ENCODE measurements at regions not wholly inside any gene's neighbourhood (a gene's known extent, or its start where the extent isn't known, plus 50 kb on each side); places are given as distances from the start of the nearest gene placed in this dataset.

DNA sequence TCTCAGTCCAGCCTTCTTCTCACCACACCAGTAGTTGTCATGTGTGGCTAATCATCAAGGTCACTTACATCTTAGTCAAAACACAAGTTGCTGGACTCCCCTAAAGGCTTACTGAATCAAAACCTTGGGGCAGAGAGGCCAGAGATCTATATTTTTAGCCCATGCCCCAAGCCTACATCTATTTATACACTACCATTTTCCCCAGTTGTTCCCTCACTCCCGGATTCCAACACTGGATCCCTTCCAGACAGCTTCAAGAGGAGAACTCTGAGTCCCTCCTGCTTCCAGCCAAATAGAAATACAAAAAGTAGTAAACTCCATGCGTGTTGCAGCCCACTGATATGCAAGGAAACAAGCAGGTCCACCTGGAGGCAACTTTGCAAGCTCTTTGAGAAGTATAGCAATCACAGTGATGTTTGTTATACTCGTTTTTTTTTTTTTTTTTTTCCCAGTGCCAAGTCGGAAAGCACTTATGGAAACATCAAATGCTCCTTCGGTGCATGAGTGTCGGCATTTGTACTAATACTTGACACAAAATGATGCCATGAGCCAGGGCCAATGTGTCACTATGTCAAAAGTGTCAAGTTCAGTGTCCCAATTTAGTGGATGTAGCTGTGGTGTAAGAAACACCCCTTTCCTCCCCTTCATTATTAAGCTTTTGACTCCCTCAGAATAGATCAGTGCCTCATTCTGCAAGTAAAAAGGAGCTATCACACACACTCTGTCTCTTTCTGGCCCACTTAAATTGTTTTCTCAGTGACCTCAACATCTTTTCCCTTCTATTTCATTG, 594.2 kb upstream of the SGCD start (continued):
- TF ChIP-seq SIN3A (IDR thresholded peaks at IDR 0.05; ENCODE audit: borderline replicate concordance in 2 of 2, control insufficient read depth in 1 of 2, low read depth in 2 of 2, low read length in 2 of 2) (no peak), ZNF175 (CRISPR knock-in tag; IDR thresholded peaks at IDR 0.05; ENCODE audit: low read depth) (no peak), CXXC5 (CRISPR knock-in tag; IDR thresholded peaks at IDR 0.05) (no peak), ARHGAP35 (IDR thresholded peaks at IDR 0.05; ENCODE audit: partially characterized antibody) (no peak)
- TF ChIP-seq, protein P1, sequence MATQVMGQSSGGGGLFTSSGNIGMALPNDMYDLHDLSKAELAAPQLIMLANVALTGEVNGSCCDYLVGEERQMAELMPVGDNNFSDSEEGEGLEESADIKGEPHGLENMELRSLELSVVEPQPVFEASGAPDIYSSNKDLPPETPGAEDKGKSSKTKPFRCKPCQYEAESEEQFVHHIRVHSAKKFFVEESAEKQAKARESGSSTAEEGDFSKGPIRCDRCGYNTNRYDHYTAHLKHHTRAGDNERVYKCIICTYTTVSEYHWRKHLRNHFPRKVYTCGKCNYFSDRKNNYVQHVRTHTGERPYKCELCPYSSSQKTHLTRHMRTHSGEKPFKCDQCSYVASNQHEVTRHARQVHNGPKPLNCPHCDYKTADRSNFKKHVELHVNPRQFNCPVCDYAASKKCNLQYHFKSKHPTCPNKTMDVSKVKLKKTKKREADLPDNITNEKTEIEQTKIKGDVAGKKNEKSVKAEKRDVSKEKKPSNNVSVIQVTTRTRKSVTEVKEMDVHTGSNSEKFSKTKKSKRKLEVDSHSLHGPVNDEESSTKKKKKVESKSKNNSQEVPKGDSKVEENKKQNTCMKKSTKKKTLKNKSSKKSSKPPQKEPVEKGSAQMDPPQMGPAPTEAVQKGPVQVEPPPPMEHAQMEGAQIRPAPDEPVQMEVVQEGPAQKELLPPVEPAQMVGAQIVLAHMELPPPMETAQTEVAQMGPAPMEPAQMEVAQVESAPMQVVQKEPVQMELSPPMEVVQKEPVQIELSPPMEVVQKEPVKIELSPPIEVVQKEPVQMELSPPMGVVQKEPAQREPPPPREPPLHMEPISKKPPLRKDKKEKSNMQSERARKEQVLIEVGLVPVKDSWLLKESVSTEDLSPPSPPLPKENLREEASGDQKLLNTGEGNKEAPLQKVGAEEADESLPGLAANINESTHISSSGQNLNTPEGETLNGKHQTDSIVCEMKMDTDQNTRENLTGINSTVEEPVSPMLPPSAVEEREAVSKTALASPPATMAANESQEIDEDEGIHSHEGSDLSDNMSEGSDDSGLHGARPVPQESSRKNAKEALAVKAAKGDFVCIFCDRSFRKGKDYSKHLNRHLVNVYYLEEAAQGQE (IDR thresholded peaks at IDR 0.05; ENCODE audit: borderline replicate concordance), result no peak
- TF ChIP-seq, protein P1 (CRISPR knock-in tag; IDR thresholded peaks at IDR 0.05; ENCODE audit: low read depth), result no peak
- TF ChIP-seq, protein P2, sequence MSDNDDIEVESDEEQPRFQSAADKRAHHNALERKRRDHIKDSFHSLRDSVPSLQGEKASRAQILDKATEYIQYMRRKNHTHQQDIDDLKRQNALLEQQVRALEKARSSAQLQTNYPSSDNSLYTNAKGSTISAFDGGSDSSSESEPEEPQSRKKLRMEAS (CRISPR knock-in tag; IDR thresholded peaks at IDR 0.05), result no peak
- TF ChIP-seq, protein P3, sequence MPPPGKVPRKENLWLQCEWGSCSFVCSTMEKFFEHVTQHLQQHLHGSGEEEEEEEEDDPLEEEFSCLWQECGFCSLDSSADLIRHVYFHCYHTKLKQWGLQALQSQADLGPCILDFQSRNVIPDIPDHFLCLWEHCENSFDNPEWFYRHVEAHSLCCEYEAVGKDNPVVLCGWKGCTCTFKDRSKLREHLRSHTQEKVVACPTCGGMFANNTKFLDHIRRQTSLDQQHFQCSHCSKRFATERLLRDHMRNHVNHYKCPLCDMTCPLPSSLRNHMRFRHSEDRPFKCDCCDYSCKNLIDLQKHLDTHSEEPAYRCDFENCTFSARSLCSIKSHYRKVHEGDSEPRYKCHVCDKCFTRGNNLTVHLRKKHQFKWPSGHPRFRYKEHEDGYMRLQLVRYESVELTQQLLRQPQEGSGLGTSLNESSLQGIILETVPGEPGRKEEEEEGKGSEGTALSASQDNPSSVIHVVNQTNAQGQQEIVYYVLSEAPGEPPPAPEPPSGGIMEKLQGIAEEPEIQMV (tag; conservative IDR thresholded peaks at IDR 0.05; ENCODE audit: low read depth), result no peak
- TF ChIP-seq, protein P4, sequence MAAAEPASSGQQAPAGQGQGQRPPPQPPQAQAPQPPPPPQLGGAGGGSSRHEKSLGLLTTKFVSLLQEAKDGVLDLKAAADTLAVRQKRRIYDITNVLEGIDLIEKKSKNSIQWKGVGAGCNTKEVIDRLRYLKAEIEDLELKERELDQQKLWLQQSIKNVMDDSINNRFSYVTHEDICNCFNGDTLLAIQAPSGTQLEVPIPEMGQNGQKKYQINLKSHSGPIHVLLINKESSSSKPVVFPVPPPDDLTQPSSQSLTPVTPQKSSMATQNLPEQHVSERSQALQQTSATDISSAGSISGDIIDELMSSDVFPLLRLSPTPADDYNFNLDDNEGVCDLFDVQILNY (CRISPR knock-in tag; IDR thresholded peaks at IDR 0.05), result no peak
